ENCODE measurements at regions not wholly inside any gene's neighbourhood (a gene's known extent, or its start where the extent isn't known, plus 50 kb on each side); places are given as distances from the start of the nearest gene placed in this dataset.

DNA sequence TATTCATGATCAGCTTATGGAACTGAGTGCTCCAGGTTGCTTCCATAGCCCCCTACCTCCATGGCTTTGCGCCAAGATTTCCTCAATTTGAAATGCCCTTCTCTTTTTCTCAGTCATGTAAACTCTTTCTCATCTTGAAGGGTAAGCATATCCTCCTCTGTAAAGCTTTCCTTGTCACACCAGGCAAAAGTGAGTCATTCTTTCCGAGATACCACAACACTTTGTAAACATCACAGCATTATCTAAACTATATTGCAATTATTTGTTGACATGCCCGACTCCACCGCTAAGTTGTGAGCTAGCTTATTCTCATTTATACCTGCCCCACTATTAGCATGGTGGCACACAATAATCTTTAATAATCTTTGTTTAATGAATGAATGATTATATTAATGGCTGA, 419.5 kb upstream of the CHST9 start:
- no peak overlapping the region for H3K4me3 Mint-ChIP-seq (ENCODE audit: unreplicated experiment)
- Histone ChIP-seq H3K9me3 (ENCODE audit: insufficient read depth, low read depth, low read length) (no peaks in the 10 kb centered on the region), H4K20me1 (ENCODE audit: insufficient read depth, low read length) (no peaks in the 10 kb centered on the region), H3K36me3 (ENCODE audit: insufficient read depth, low read length) (no peaks in the 10 kb centered on the region), H3K4me3 (ENCODE audit: insufficient read depth, low read depth, low read length) (no peak overlapping the region), H3K4me2 (ENCODE audit: low read length) (no peak overlapping the region), H3K27me3 (ENCODE audit: insufficient read depth, low read length) (no peaks in the 10 kb centered on the region), H3K4me1 (ENCODE audit: insufficient read depth, low read length) (peaks cover 5% of the 10 kb centered on the region), H3K9ac (ENCODE audit: low read length) (no peak overlapping the region), H3K27ac (ENCODE audit: low read depth, low read length) (no peak overlapping the region), H3K79me2 (ENCODE audit: insufficient read depth, low read length) (no peaks in the 10 kb centered on the region), H2AFZ (ENCODE audit: low read depth, low read length) (no peak overlapping the region)
- DNase-seq (ENCODE audit: low read depth) (peak; percentile 49), FAIRE-seq (no peak)
- no peaks in the 10 kb centered on the region for H3K27me3 Mint-ChIP-seq (ENCODE audit: low read depth, unreplicated experiment)
- no peaks in the 10 kb centered on the region for H3K36me3 Mint-ChIP-seq (ENCODE audit: low read depth, unreplicated experiment)
- peak overlapping the region; percentile 79 for H3K27ac Mint-ChIP-seq (ENCODE audit: unreplicated experiment)
- no peaks in the 10 kb centered on the region for H3K9me3 Mint-ChIP-seq (ENCODE audit: unreplicated experiment)
- TF ChIP-seq EZH2 (IDR thresholded peaks at IDR 0.05; ENCODE audit: insufficient read depth, low read length) (no peak), CTCF (IDR thresholded peaks at IDR 0.05; ENCODE audit: insufficient read depth, low read depth, low read length) (no peak)
- H3K4me1 Mint-ChIP-seq (ENCODE audit: low read depth, unreplicated experiment) = peaks cover 10% of the 10 kb centered on the region

DNA sequence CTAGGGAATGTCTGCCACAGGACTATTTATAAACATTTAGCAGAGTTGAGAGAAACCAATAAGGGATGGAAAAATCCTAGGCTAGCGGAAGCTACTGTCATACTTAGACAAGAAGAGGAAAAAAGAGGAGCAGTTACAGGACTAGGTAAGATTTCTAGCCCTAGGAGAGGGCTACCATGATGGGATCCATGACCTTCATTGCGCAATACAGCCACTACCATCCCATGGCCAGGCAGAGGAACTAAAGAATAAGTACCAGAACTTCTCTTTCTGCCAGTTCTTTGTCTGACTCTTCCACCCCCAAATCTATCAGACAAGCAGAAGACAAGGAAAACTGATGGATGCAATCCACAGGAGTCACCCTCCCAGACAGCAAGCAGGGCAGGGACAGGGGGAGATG, 417.0 kb upstream of the CHST9 start:
- Mint-ChIP-seq H3K36me3 (ENCODE audit: low read depth, unreplicated experiment) (no peaks in the 10 kb centered on the region), H3K4me3 (ENCODE audit: unreplicated experiment) (no peak overlapping the region), H3K27ac (ENCODE audit: unreplicated experiment) (no peak overlapping the region), H3K9me3 (ENCODE audit: unreplicated experiment) (no peaks in the 10 kb centered on the region), H3K4me1 (ENCODE audit: low read depth, unreplicated experiment) (peaks cover 10% of the 10 kb centered on the region), H3K27me3 (ENCODE audit: low read depth, unreplicated experiment) (no peaks in the 10 kb centered on the region)
- Histone ChIP-seq H3K27ac (ENCODE audit: low read depth, low read length) (no peak overlapping the region), H3K9ac (ENCODE audit: low read length) (no peak overlapping the region), H3K9me3 (ENCODE audit: insufficient read depth, low read depth, low read length) (no peaks in the 10 kb centered on the region), H3K36me3 (ENCODE audit: insufficient read depth, low read length) (no peaks in the 10 kb centered on the region), H3K79me2 (ENCODE audit: insufficient read depth, low read length) (no peaks in the 10 kb centered on the region), H3K4me2 (ENCODE audit: low read length) (no peak overlapping the region), H3K4me1 (ENCODE audit: insufficient read depth, low read length) (peaks cover 5% of the 10 kb centered on the region), H3K4me3 (ENCODE audit: insufficient read depth, low read depth, low read length) (no peak overlapping the region), H3K27me3 (ENCODE audit: insufficient read depth, low read length) (no peaks in the 10 kb centered on the region), H4K20me1 (ENCODE audit: insufficient read depth, low read length) (no peaks in the 10 kb centered on the region), H2AFZ (ENCODE audit: low read depth, low read length) (no peak overlapping the region)
- FAIRE-seq (no peak), DNase-seq (ENCODE audit: low read depth) (no peak)
- TF ChIP-seq EZH2 (IDR thresholded peaks at IDR 0.05; ENCODE audit: insufficient read depth, low read length) = no peak
- no peak for TF ChIP-seq CTCF (IDR thresholded peaks at IDR 0.05; ENCODE audit: insufficient read depth, low read depth, low read length)

DNA sequence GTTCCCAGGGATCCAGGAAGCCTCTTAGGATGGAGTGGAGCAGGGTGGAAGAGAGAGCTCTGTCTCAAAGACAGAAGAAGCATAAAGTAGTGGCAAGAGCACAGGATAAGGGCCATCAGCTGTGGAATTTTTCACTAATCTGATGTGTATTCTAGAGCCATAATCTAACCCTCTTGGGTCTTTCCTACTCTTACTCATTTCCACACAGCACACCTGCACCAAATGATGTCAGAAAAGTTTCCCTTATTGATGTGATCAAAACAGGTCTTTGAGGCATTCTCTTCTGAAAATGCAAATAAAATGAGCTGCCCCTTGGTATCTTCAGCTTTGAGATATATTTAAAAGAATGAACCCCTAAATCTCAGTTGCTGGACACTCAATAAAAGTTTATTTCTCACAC, 415.1 kb upstream of the CHST9 start:
- Histone ChIP-seq H3K4me1 (ENCODE audit: insufficient read depth, low read length) (peaks cover 5% of the 10 kb centered on the region), H4K20me1 (ENCODE audit: insufficient read depth, low read length) (no peaks in the 10 kb centered on the region), H3K4me2 (ENCODE audit: low read length) (no peak overlapping the region), H3K9ac (ENCODE audit: low read length) (no peak overlapping the region), H3K27me3 (ENCODE audit: insufficient read depth, low read length) (no peaks in the 10 kb centered on the region), H3K79me2 (ENCODE audit: insufficient read depth, low read length) (no peaks in the 10 kb centered on the region), H3K4me3 (ENCODE audit: insufficient read depth, low read depth, low read length) (no peak overlapping the region), H2AFZ (ENCODE audit: low read depth, low read length) (no peak overlapping the region), H3K36me3 (ENCODE audit: insufficient read depth, low read length) (no peaks in the 10 kb centered on the region), H3K9me3 (ENCODE audit: insufficient read depth, low read depth, low read length) (no peaks in the 10 kb centered on the region), H3K27ac (ENCODE audit: low read depth, low read length) (no peak overlapping the region)
- no peak overlapping the region for H3K4me3 Mint-ChIP-seq (ENCODE audit: unreplicated experiment)
- FAIRE-seq (no peak), DNase-seq (ENCODE audit: low read depth) (no peak)
- no peaks in the 10 kb centered on the region for H3K27me3 Mint-ChIP-seq (ENCODE audit: low read depth, unreplicated experiment)
- peaks cover 8% of the 10 kb centered on the region for H3K4me1 Mint-ChIP-seq (ENCODE audit: low read depth, unreplicated experiment)
- no peak overlapping the region for H3K27ac Mint-ChIP-seq (ENCODE audit: unreplicated experiment)
- TF ChIP-seq EZH2 (IDR thresholded peaks at IDR 0.05; ENCODE audit: insufficient read depth, low read length) (no peak), CTCF (IDR thresholded peaks at IDR 0.05; ENCODE audit: insufficient read depth, low read depth, low read length) (no peak)
- no peaks in the 10 kb centered on the region for H3K9me3 Mint-ChIP-seq (ENCODE audit: unreplicated experiment)
- H3K36me3 Mint-ChIP-seq (ENCODE audit: low read depth, unreplicated experiment) = no peaks in the 10 kb centered on the region

Measured in astrocyte (in vitro differentiated cells and primary cell).